ENCODE measurements at regions not wholly inside any gene's neighbourhood (a gene's known extent, or its start where the extent isn't known, plus 50 kb on each side); places are given as distances from the start of the nearest gene placed in this dataset.
"Not testable (repeated sequence)": the region's sequence is repeated elsewhere in the genome, so short reads cannot be mapped to it uniquely, and the experiment has no call there.

DNA sequence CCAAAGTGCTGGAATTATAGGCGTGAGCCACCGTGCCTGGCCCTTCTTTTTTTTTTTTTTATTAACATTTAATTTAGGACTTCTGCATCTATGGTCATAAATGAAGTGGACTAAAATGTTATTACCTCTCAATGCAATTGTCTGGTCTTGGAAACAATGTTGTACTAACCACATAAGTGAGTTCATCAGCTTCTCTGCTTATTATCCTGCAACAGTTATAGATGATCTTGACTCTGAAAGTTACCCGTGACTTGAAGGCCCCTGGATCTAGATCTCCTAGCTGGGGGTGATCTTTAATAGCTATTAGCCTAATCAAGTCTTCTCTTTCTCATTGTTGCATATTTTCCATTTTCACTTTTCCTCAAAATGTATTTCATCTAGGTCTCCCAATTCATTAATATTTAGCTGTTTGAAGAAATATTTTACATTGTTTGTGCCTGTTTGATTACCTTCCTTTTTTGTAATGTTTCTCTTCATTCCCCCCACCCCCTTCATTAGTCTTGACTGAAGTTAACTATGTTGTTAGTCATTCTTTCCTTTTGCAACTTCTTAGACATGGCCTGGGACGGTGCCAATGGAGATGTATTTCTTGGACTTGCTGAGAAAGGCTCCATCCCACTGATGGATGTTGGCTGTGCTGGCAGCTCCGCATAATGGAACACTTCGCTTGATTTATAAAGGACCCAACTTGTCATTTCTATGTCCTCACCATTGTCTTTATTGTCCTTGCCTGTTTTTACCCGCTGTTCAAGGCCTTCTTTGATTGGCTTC, 141.6 kb upstream of the RIOK3 start:
- no peak for DNase-seq (ENCODE audit: low read depth in 2 of 3, low spot score in 2 of 3)

DNA sequence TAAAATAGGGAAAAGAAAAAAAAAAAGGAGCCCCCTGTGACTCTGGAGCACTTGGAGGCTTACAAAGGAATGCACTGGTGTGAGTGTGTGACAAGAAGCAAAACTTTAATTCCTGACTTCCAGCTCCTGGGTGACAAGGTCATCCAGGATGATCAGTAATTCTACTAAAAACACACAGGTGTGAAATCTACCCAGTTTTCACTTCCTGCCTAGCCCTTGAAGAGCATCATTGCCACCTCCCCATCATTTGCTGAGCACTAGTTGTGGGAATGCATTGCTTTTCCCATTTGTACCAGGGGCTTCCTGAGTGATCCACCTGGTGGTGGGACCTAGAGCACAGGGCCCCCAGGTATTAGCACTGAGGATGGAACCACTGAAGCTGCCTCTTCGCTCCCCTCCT, 139.7 kb upstream of the RIOK3 start:
- DNase-seq (ENCODE audit: low read depth in 2 of 3, low spot score in 2 of 3) = no peak

DNA sequence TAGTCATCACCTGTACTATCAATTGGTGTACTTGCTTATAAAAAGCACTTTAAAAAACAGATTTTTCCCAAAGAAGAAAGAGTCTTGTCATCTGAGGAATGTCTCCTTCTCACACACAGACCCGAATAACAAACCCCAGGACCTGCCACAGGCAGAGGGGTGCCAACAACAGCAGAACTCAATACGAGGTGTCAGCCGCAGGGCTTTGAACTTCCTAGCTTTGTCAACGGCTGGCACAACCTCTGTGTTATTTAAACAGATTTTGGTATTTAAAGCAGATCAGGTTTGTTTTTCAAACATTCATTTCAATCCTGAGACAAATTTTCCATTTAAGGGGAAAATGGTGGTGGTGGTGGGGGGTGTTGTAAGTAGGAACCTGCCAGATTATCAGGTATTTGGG, 138.4 kb upstream of the RIOK3 start:
- DNase-seq (ENCODE audit: low read depth in 2 of 3, low spot score in 2 of 3) = no peak

DNA sequence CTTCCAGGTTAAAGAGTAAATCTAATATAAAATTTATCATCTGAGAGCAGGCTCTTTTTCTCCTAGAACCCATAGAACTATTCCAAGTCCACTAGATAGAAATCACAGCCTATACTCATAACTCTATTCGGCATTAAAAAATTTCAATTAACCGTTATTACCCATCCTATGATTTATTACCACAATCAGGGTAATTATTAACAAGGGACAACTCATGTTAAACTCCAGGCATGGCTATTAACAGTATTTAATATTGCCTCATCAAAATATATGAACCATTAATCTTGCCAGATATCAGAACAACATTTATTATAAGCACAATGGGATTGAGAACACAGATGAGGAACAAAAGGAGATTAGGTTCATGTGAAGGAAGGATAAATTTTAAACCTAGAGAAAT, 136.8 kb upstream of the RIOK3 start:
- DNase-seq (ENCODE audit: low read depth in 2 of 3, low spot score in 2 of 3) = no peak

DNA sequence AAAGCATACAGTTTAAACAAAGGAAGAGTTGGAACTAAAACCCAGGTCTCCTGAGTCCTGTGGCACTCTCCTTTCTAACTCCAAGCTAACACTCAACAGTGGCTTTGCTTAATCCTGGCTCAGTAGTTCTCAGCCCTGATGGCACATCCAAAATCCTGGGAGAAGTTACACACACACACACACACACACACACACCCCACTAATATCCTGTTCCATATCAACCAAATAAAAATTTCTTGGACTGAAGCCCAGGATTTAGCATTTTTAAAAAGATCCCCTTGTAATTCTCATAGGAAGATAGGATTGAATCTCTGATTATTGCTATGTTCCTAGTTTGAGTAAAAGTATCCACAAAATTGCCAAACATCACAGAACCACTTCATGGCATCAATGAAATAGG, 136.1 kb upstream of the RIOK3 start:
- no peak for DNase-seq (ENCODE audit: low read depth in 2 of 3, low spot score in 2 of 3)

DNA sequence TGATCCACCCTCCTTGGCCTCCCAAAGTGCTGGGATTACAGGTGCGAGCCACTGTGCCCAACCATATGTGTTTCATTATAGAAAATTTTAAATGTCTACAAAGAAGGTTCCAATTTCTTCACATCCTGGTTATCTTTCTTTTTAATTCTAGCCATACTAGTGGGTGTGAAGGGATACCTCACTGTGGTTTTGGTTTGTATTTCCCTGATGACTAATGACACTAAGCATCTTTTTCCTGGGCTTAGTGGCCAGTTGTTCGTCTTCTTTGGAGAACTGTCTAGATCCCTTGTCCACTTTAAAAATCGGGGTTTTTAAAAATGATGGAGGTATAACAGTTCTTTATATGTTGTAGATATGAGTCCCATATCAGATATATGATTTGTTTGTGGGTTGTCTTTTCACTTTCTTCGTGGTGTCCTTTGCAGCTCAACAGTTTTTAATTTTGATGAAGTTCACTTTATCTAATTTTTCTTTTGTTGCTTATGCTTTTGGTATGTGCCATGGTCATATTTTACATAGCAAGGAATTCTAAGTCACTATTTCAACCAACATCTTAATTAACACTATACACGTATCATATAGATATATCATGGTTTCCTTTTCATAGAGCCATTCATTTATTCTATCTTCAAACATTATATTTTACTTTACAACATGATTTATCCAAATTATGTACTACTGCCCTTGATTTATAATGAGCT, 135.0 kb upstream of the RIOK3 start:
- DNase-seq (ENCODE audit: low read depth in 2 of 3, low spot score in 2 of 3) = no peak

DNA sequence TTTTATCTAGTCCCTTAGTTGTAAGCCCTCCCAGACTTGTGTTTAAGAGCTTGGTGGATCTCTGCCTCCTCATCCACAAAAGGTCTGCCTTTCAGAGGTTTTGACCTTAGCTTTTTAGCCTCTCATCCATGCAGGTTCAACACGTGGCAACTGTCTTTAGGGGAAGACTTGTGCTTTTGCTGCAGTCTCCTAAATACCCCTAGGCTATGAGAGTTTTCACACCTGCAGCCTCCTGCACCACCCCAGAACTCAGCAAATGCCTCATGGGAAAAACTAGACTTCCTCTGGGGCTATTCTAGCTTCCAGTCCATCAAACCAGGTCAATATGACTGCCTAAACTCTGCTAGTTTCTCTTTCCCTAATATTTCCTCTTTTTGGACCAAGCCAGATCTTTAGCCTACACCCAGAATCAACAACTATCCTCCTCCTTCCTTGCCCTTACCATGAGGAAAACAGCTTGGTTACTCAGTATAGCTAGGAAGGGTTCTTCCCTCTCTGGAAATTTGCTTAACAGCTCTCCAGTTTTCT, 132.3 kb upstream of the RIOK3 start:
- no peak for DNase-seq (ENCODE audit: low read depth in 2 of 3, low spot score in 2 of 3)

DNA sequence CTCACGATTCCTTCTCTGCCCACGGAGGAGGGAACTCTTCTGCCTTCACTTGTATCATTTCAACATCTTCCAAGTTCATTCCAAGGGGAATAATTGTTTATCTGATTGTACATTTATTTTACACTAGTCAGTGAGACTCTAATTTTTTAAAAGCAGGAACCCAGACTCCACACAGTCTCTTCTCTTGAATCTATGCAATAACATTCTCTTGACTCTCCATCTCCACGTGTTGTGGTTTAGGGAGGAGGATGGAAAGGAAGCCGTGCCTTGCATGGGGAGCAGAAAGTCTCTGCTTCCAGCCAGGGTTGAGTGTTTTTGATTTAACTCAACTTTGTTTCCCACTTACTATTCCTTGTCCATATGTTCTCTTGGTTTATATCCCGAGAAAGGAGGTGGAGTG, 131.1 kb upstream of the RIOK3 start:
- DNase-seq (ENCODE audit: low read depth in 2 of 3, low spot score in 2 of 3) = no peak

DNA sequence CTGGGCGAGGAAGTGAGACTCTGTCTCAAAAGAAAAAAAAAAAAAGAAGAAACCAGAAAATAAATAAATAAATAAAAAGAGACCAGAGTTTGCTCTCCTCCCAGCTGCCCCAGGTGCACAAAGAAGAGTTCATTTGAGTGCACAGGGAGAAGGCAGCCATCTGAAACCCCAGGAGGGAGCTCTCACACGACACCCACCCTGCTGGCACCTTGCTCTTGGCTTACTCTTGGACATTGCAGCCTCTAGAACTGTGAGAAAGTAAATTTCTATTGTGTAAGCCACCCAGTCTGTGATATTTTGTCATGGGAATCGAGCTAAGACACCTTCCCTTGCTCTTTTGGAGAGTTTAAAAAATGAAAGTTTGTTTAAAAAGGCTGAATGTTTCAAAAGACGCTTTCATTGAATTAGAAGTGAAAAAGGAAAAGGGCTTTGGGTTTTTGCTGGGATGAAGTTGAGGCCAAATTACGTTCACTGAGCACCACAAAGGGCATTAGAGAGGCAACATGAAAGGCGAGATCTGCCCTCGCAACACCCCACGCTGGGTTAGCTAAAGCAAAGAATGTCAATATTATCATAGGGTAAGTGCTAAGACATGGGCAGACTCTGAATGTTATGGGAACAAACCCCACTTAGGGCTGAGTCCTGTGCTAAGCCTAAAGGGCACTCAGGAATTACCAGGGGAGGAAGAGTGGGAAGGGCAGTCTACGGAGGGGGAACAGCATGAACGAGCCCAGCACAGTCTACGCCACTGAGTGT, 128.9 kb upstream of the RIOK3 start:
- no peak for DNase-seq (ENCODE audit: low read depth in 2 of 3, low spot score in 2 of 3)

DNA sequence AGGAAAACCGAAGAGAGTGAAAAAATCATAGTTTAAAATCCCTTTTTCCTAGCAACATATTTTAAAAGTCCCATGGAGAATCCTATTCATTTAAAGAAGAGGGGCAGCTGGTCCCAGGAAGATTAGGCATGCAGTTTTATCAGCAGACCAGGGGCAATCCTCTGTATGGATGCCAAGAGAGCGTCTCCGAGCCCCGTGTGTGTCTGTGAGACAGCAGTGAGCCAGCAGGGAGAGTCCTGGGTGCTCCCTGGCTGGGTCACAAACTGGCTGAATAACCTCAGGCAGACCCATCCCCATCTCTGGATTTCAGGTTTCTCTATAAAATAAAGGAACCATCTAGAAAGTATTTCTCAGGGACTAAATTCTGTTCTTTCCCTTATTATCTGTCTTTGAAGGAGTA, 128.2 kb upstream of the RIOK3 start:
- no peak for DNase-seq (ENCODE audit: low read depth in 2 of 3, low spot score in 2 of 3)

DNA sequence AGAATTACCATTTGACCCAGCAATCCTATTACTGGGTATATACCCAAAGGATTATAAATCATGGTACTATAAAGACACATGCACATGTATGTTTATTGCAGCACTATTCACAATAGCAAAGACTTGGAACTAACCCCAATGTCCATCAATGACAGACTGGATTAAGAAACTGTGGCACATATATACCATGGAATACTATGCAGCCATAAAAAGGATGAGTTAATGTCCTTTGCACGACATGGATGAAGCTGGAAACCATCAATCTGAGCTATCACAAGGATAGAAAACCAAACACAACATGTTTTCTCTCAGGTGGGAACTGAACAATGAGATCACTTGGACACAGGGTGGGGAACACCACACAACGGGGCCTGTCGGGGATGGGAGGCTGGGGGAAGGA, 123.4 kb upstream of the RIOK3 start:
- not testable (repeated sequence) for DNase-seq (ENCODE audit: low read depth in 2 of 3, low spot score in 2 of 3)

DNA sequence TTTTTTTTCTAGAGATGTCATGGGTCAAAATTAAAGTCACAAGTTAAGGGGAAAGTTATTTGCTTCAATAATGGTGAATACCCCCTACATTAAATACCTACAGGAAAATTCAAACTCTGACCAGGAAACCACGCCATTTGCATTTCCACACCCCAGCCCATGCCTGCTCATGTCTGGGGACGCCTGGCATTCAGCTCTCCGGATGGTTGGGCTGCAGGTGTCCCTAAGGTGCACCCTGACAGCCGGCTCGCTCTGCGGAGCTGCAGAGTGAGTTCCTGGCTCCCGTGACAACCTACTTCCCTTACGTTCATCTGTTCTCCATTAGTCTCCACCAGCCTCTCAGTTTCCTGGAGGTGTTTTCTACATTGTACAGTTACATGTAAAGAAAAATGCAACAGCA, 122.7 kb upstream of the RIOK3 start:
- no peak for DNase-seq (ENCODE audit: low read depth in 2 of 3, low spot score in 2 of 3)

DNA sequence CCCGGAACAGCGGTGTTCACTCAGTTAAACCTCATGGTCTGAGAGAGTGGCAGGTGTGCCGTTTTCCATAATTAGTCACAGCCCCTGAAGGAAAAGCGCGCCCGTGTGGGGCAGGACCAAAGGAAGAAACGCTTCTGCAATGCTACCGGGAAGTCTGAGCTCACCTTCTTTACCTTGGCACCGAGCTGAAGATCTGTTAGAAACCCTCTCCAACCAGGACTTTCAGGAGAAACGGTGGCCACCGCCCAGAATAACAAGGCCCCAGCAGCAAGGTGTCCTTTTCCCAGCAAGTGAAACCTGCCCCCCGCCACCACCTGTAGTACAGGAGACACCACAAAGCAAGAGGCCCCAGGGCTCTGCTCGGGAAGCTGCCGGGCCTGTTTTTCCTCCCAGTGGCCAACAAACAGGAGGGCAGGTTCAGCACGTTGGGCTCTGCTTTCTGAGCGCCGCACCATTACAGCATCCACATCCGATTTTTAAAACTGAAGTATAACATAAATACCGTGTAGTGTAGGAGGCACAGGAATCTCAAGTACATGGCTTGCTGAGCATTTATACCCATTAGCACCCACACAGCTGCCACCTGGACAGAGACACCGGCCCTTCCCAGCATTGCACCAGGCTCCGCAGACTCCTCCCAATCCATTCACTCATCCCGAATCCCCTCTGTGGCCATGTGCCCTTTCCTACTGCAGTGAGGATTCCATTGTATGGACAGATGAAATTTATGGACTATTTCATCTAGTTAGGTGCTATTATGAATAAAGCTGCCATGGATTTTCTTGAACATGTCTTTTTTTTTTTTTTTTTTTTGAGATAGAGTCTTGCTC, 121.8 kb upstream of the RIOK3 start:
- DNase-seq (ENCODE audit: low read depth in 2 of 3, low spot score in 2 of 3) = no peak

DNA sequence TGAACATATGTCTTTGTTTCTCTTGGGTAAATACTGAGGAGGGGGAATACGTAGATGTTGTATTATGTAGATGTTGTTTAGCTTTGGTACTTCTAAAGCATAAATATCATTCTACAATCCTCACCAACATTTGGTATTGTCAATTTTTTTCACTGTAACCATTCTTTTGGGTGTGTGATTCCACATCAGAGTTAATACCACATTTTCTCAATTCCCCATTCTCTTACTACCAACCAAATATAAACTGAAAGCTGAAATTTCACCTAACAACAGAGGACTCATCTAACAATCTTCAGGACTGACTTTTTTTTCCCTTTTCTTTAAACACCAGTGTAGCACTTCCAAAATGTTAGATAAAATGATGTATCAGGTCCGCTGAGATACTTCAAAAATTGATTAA, 120.7 kb upstream of the RIOK3 start:
- DNase-seq (ENCODE audit: low read depth in 2 of 3, low spot score in 2 of 3) = no peak

DNA sequence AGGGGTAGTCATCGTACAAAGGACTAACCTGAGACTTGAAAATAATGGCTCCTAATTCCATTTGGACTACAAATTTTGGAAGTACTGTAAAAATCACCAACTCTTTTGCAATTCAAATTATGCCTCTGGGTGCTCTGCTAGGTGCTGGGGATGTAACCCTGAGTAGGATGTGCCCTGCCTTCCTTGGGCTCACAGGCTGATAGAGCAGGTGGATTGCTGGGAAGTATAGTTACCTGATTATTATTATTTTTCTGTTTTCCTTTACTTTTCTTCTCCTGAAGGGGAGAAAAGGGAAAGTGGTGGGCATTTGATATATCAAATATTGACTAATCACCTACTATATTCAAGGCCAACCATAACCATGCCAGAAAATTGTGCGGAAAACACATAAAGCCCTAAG, 119.3 kb upstream of the RIOK3 start:
- DNase-seq (ENCODE audit: low read depth in 2 of 3, low spot score in 2 of 3) = no peak

DNA sequence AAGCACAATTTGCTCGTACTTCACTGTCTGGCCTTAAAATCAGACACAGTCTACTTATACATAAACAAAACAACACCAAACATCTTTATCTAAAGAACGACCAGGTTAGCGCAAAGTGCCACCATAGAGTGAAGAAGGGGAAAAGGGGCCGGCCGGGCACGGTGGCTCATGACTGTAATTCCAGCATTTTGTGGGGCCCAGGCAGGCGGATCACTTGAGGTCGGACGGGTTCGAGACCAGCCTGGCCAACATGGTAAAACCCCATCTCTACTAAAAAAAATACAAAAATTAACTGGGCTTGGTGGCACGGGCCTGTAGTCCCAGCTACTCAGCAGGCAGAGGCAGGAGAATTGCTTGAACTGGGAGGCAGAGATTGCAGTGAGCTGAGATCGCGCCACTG, 118.5 kb upstream of the RIOK3 start:
- DNase-seq (ENCODE audit: low read depth in 2 of 3, low spot score in 2 of 3) = no peak

DNA sequence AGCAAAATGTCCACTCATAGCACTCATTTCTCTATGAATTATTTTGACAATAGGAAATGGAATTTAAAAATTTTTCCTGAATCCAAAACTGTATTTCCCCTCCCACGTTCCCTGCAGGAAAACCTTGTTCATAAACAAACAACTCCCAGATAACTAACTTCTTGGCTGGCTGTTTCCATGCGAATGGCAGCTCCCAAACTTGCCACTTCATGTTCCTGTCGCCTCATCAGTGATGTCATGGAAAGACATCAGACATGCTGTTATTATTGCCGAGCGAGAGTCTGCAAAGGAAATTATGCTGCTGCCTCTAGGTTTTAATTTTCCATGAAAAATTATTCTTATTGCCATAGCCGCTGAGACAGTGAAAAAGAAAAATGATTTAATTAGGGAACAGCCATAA, 117.0 kb upstream of the RIOK3 start:
- no peak for DNase-seq (ENCODE audit: low read depth in 2 of 3, low spot score in 2 of 3)

DNA sequence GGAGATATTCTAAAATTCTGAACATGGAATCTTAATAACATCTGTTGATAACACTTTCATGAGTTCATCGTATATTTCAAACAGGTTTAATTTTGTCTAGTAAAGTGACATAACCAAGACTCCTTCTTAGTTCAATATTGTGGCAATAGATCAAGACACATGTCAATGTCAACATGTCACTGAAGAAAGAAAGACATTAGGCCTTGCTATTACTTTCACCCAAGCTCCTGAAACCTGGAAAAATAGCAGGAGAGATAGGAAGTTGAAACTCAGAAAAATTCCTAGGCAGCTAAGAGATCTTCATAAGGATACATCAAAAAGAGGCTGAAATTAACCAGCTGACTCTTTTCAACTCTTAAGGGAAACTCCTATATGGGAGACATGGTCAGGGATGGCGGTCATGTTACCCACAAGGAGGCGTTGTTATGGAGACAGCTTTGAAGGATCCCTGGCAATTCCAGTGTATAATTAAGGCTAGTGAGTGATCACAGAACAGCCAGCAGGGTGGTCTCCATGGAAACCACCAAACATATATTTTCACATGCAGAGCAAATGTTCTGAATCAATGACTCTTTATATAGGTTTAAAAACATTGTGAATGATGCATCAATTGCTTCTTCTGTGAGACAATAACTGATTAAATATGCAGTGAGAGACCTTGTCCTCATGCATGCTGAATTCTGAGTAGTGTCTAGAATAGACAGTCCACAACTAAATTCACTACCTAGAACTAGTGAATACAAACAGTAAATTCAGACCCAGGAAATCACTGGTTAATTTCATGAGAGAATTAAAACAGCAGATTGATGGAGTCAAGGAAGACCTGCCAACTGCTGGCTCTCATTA, 115.3 kb upstream of the RIOK3 start:
- DNase-seq (ENCODE audit: low read depth in 2 of 3, low spot score in 2 of 3) = no peak

DNA sequence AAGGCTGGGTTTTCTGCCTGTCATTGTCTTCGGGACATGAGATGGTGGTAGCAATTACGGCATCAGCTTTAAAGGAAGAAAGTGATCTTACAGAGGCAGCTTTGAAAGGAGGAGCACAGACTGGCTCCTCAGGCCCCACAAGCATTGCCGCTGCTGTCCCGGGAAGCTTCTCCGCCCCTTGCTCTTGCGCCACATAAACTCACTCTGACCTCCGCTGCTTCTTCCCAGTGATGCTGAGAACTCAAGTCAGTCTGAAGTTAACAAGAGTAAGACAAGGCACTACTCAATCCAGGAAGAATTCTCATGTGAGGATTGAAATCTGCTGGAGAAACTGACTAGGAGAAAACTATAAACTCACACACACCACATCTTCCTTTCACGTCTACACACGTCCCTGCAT, 112.4 kb upstream of the RIOK3 start:
- no peak for DNase-seq (ENCODE audit: low read depth in 2 of 3, low spot score in 2 of 3)

DNA sequence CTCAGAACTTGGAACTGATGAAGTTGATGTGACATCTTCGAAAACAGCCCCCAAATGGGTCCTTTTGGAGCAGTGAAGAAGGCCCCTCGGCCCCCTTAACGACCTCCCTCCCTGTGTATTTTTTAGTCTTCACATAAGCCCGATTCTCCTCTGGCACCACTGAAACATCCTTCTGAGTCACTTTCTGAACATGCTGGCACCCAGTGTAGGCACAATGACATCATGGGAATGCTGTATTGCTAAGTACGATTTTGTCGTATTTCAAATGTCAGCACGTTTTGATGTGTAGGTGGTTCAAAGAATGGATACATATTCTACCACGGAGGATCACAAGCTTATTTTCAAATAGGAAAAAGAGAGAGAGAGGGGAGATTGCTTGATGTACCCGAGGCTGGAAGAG, 111.7 kb upstream of the RIOK3 start:
- DNase-seq (ENCODE audit: low read depth in 2 of 3, low spot score in 2 of 3) = no peak
